HG03378 (cell line): ENCODE measurements at regions not wholly inside any gene's neighbourhood (a gene's known extent, or its start where the extent isn't known, plus 50 kb on each side); places are given as distances from the start of the nearest gene placed in this dataset.

Source experiments
- ATAC-seq: cut with Tn5 transposase; IDR thresholded peaks from one replicate; pipeline ENCODE4 v1.9.1; 2021; ENCODE audit warnings: mild to moderate bottlenecking, moderate library complexity; ENCODE audit not compliant: unreplicated experiment

GRCh38 chr9:109880276-109881169 lies 100.5 kb downstream of the PALM2AKAP2 start:
- peak; percentile 78 for ATAC-seq

GRCh38 chr9:109883623-109884022 lies 103.6 kb downstream of the PALM2AKAP2 start:
- ATAC-seq: no peak

GRCh38 chr9:109886041-109886440 lies 106.0 kb downstream of the PALM2AKAP2 start:
- ATAC-seq: no peak

- peak; percentile 82 for ATAC-seq
These were observed 106.6 kb downstream of the PALM2AKAP2 start for GRCh38 chr9:109886617-109887016.

- ATAC-seq: peak; percentile 15
These were observed 107.1 kb downstream of the PALM2AKAP2 start for GRCh38 chr9:109887079-109887478.

- ATAC-seq: no peak
These were observed 108.7 kb downstream of the PALM2AKAP2 start for GRCh38 chr9:109888695-109889094.

- ATAC-seq: no peak
These were observed 109.5 kb downstream of the PALM2AKAP2 start for GRCh38 chr9:109889456-109889855.

GRCh38 chr9:109893241-109893640 lies 113.2 kb downstream of the PALM2AKAP2 start:
- ATAC-seq: peak; percentile 39

- ATAC-seq: no peak
These were observed 114.5 kb downstream of the PALM2AKAP2 start for GRCh38 chr9:109894473-109894872.

- peak; percentile 79 for ATAC-seq
These were observed 115.1 kb downstream of the PALM2AKAP2 start for GRCh38 chr9:109894921-109895758.

- no peak for ATAC-seq
These were observed 121.2 kb downstream of the PALM2AKAP2 start for GRCh38 chr9:109901201-109901600.

- no peak for ATAC-seq
These were observed 123.6 kb downstream of the PALM2AKAP2 start for GRCh38 chr9:109903515-109904138.

- ATAC-seq: no peak
These were observed 124.7 kb downstream of the PALM2AKAP2 start for GRCh38 chr9:109904666-109905065.

GRCh38 chr9:109905472-109905871 lies 125.5 kb downstream of the PALM2AKAP2 start:
- ATAC-seq: no peak

GRCh38 chr9:109906766-109907382 lies 126.9 kb downstream of the PALM2AKAP2 start:
- peak; percentile 19 for ATAC-seq

GRCh38 chr9:109907400-109907799 lies 127.4 kb downstream of the PALM2AKAP2 start:
- ATAC-seq: peak; percentile 64

GRCh38 chr9:109907810-109908458 lies 127.9 kb downstream of the PALM2AKAP2 start:
- no peak for ATAC-seq

GRCh38 chr9:109908459-109909390 lies 128.7 kb downstream of the PALM2AKAP2 start:
- no peak for ATAC-seq
